ENCODE measurements at regions not wholly inside any gene's neighbourhood (a gene's known extent, or its start where the extent isn't known, plus 50 kb on each side); places are given as distances from the start of the nearest gene placed in this dataset.

GRCh38 chr3:167030082-167030725 is 349.9 kb downstream of the ZBBX start:
- Histone ChIP-seq H3K18ac (ENCODE audit: low read depth, low read length) (no peak overlapping the region), H2BK120ac (ENCODE audit: low read depth, low read length) (no peak overlapping the region), H3K9me1 (ENCODE audit: insufficient read depth, low read length) (no peaks in the 10 kb centered on the region), H3K79me1 (ENCODE audit: low read depth in 1 of 2, low read length in 2 of 2) (no peaks in the 10 kb centered on the region), H3K27me3 (ENCODE audit: control insufficient read depth, insufficient read depth, low read length) (no peaks in the 10 kb centered on the region), H4K5ac (ENCODE audit: low read depth, low read length) (no peak overlapping the region), H3K9me3 (ENCODE audit: control insufficient read depth, insufficient read depth, low read length) (no peaks in the 10 kb centered on the region; the same call in 1 of the 2 replicates), H3K27ac (ENCODE audit: insufficient read depth, low read length) (no peak overlapping the region), H2BK20ac (ENCODE audit: low read depth, low read length) (no peak overlapping the region), H2AFZ (replicated peaks; ENCODE audit: low read length, poor library complexity) (no peak overlapping the region), H2AK5ac (ENCODE audit: low read depth, low read length) (no peak overlapping the region), H2BK5ac (ENCODE audit: low read depth, low read length, poor library complexity, severe bottlenecking) (no peak overlapping the region), H2AK9ac (replicated peaks; ENCODE audit: low read depth, low read length, poor library complexity) (no peak overlapping the region), H3K4me1 (ENCODE audit: control insufficient read depth, insufficient read depth, low read length) (no peaks in the 10 kb centered on the region), H3K4me3 (ENCODE audit: insufficient read depth, low read depth, low read length) (no peak overlapping the region), H4K8ac (ENCODE audit: low read depth in 2 of 2, low read length in 2 of 2) (no peak overlapping the region), H3K14ac (replicated peaks; ENCODE audit: low read depth, low read length) (no peak overlapping the region), H3K4me2 (ENCODE audit: low read depth, low read length) (no peak overlapping the region), H3K4ac (ENCODE audit: low read depth, low read length) (no peak overlapping the region), H2BK15ac (ENCODE audit: low read depth, low read length) (no peak overlapping the region), H3K56ac (ENCODE audit: extremely low read depth, insufficient read depth, low read length) (no peak overlapping the region), H3K9ac (ENCODE audit: low read depth, low read length) (no peak overlapping the region), H4K20me1 (ENCODE audit: insufficient read depth, low read length) (no peaks in the 10 kb centered on the region), H3K36me3 (ENCODE audit: control insufficient read depth, insufficient read depth, low read length) (no peaks in the 10 kb centered on the region), H4K91ac (ENCODE audit: insufficient read depth, low read depth, low read length) (no peak overlapping the region), H3K23ac (ENCODE audit: low read depth, low read length) (no peak overlapping the region)
- TF ChIP-seq SMC3 (IDR thresholded peaks at IDR 0.05; ENCODE audit: low read depth, low read length) (no peak), POLR2A (IDR thresholded peaks at IDR 0.05; ENCODE audit: low read depth, low read length) (no peak), BHLHE40 (IDR thresholded peaks at IDR 0.05; ENCODE audit: low read depth, low read length) (no peak), MXI1 (IDR thresholded peaks at IDR 0.05; ENCODE audit: borderline replicate concordance, low read depth, low read length) (no peak), NFE2L2 (IDR thresholded peaks at IDR 0.05; ENCODE audit: low read depth, low read length) (no peak), MAZ (IDR thresholded peaks at IDR 0.05; ENCODE audit: borderline replicate concordance, low read depth, low read length) (no peak), CTCF (conservative IDR thresholded peaks at IDR 0.05; ENCODE audit: low read depth, low read length) (no peak), MAFK (IDR thresholded peaks at IDR 0.05; ENCODE audit: low read depth, low read length) (no peak), FOS (IDR thresholded peaks at IDR 0.05; ENCODE audit: low read depth, low read length) (no peak), RAD21 (IDR thresholded peaks at IDR 0.05; ENCODE audit: low read length) (no peak), RCOR1 (IDR thresholded peaks at IDR 0.05; ENCODE audit: insufficient replicate concordance, low read length) (no peak), CEBPB (IDR thresholded peaks at IDR 0.05; ENCODE audit: low read depth, low read length) (no peak), ELK1 (IDR thresholded peaks at IDR 0.05; ENCODE audit: borderline replicate concordance, low read depth, low read length) (no peak), RFX5 (IDR thresholded peaks at IDR 0.05; ENCODE audit: low read depth, low read length) (no peak), USF2 (IDR thresholded peaks at IDR 0.05; ENCODE audit: low read depth, low read length) (no peak), CHD1 (IDR thresholded peaks at IDR 0.05; ENCODE audit: low read depth, low read length) (no peak)
- intact Hi-C loops (cut with micrococcal nuclease) (loop anchor here (10.0 kb wide), 2 partner anchors 1175 to 1405 kb away; no protein-coding TSS in a partner anchor), dilution Hi-C loops (cut with HindIII; ENCODE audit: low sequenced_read_pairs, unreplicated experiment) (no loop called here), in situ Hi-C loops (cut with MboI; ENCODE audit: low sequenced_read_pairs) (loop anchor here (25.0 kb wide), 1 partner anchor 1018 kb away; no protein-coding TSS in a partner anchor)
- ATAC-seq (ENCODE audit: low read depth) (no peak), DNase-seq (no peak)
- 40% methylated on average over 1 of the region's 4 CpGs; no CpG with 5 or more reads in 1 of the 2 experiments for WGBS, 2 experiments (ENCODE audit: extremely low coverage in 2 of 2, insufficient read length in 1 of 2)
- BruUV-seq (replicated peaks) = no TSS peak
- CTCF ChIA-PET = no interaction called here
- POLR2A ChIA-PET (ENCODE audit: unreplicated experiment) = no interaction called here

Measured in IMR-90 (cell line).